HEK293T (cell line): ENCODE measurements at regions not wholly inside any gene's neighbourhood (a gene's known extent, or its start where the extent isn't known, plus 50 kb on each side); places are given as distances from the start of the nearest gene placed in this dataset.

Source experiments
- CTCF ChIA-PET: fragments of 350-600 bp; formaldehyde crosslinking; extraction: SDS; loops from one replicate; lab custom pipeline; 2021; ENCODE audit warnings: antibody characterized with exemption, inconsistent platforms; lab: Yijun Ruan, JAX
- POLR2A ChIA-PET: fragments of 350-600 bp; formaldehyde crosslinking; extraction: SDS; loops from one replicate; lab custom pipeline; 2020; ENCODE audit warnings: antibody characterized with exemption, inconsistent platforms; lab: Yijun Ruan, JAX
- DNase-seq: peaks from one replicate; pipeline ENCODE4 v3.0.0; 2012; ENCODE audit warnings: mixed read lengths; ENCODE audit errors: extremely low spot score
- ARNT ChIP-seq: fragments of 450-650 bp; IDR thresholded peaks from 2 replicates; pipeline ENCODE4 v1.6.1; 2017; ENCODE audit warnings: mild to moderate bottlenecking
- BHLHE40 ChIP-seq: fragments of 450-650 bp; IDR thresholded peaks from 2 replicates; pipeline ENCODE4 v1.6.1; 2016; ENCODE audit warnings: mild to moderate bottlenecking, moderate library complexity, borderline replicate concordance
- CTBP1 ChIP-seq: fragments of 450-650 bp; IDR thresholded peaks from 2 replicates; pipeline ENCODE4 v1.6.1; 2016; ENCODE audit warnings: borderline replicate concordance
- ELF4 ChIP-seq: fragments of 450-650 bp; IDR thresholded peaks from 2 replicates; pipeline ENCODE4 v1.6.1; 2017; ENCODE audit warnings: antibody characterized with exemption
- FOXA1 ChIP-seq: fragments of 450-650 bp; IDR thresholded peaks from 2 replicates; pipeline ENCODE4 v1.6.1; 2016; ENCODE audit warnings: mild to moderate bottlenecking
- FOXK2 ChIP-seq: fragments of 450-650 bp; IDR thresholded peaks from 2 replicates; pipeline ENCODE4 v1.6.1; 2016; ENCODE audit warnings: mild to moderate bottlenecking
- FOXM1 ChIP-seq: fragments of 450-650 bp; IDR thresholded peaks from 2 replicates; pipeline ENCODE4 v1.6.1; 2017; ENCODE audit warnings: mild to moderate bottlenecking, borderline replicate concordance
- HDGF ChIP-seq: fragments of 450-650 bp; IDR thresholded peaks from 2 replicates; pipeline ENCODE4 v1.6.1; 2017; ENCODE audit warnings: antibody characterized with exemption, borderline replicate concordance
- L3MBTL2 ChIP-seq: fragments of 450-650 bp; conservative IDR thresholded peaks from 2 replicates; pipeline ENCODE4 v1.6.1; 2016; ENCODE audit warnings: mild to moderate bottlenecking
- LEF1 ChIP-seq: fragments of 450-650 bp; IDR thresholded peaks from 2 replicates; pipeline ENCODE4 v1.6.1; 2017; ENCODE audit warnings: mild to moderate bottlenecking, borderline replicate concordance
- NFRKB ChIP-seq: fragments of 450-650 bp; IDR thresholded peaks from 2 replicates; pipeline ENCODE4 v1.6.1; 2016; ENCODE audit warnings: mild to moderate bottlenecking, moderate library complexity
- SP1 ChIP-seq: fragments of 450-650 bp; IDR thresholded peaks from 2 replicates; pipeline ENCODE4 v1.6.1; 2017
- SUZ12 ChIP-seq: fragments of 450-650 bp; IDR thresholded peaks from 2 replicates; pipeline ENCODE4 v1.6.1; 2016; ENCODE audit warnings: mild to moderate bottlenecking
- TARDBP ChIP-seq: fragments of 450-650 bp; IDR thresholded peaks from 2 replicates; pipeline ENCODE4 v1.6.1; 2016
- ZNF384 ChIP-seq: fragments of 450-650 bp; IDR thresholded peaks from 2 replicates; pipeline ENCODE4 v1.6.1; 2016
- TF ChIP-seq, protein P1 (sequence below): fragments of 450-650 bp; IDR thresholded peaks from 2 replicates; pipeline ENCODE4 v1.6.1; 2016

DNA sequence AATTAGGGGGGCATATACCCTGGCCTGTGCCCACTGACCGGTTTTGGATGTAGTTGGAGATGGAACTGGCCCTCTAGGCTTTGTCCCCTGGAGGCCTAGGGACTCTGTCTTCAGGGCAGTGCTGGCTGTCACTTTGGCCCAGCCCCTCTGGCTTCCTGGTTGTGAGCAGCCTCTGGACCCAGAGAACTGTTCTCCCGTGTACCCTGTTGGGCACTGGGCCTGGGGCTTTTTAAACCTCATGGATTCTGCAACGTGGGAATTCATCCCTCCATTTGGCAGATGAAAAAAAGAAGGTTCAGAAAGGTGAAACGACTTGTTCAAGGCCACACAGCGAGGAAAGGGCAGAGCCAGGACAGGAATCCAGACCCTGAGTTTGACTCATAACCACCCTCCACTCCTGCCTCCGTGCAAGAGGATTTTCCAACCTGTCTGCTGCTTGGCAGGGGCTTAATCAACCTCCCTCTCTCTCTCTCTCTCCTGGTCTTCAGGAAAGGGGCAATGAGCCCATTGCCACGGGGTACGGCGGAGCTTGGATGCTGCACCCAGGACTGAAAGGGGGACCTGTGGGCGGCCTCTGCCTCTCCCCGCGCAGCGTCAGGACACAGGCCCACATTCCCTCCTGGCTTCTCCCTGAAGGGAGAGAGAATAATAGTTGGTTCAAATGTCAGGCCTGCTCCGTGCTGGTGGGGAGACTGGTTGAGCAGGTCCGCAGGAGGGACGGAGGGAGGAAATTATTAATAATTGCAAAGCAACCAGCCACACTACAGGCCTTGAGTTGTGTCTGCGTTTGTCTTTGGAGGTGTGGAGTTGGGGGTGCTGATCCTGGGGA lies 56.0 kb downstream of the CEBPB start:
- POLR2A ChIA-PET: no interaction called here
- no peak for TF ChIP-seq TARDBP
- TF ChIP-seq L3MBTL2: no peak
- TF ChIP-seq CTBP1: no peak
- TF ChIP-seq BHLHE40: no peak
- no peak for TF ChIP-seq SUZ12
- TF ChIP-seq FOXA1: no peak
- TF ChIP-seq, protein P1, sequence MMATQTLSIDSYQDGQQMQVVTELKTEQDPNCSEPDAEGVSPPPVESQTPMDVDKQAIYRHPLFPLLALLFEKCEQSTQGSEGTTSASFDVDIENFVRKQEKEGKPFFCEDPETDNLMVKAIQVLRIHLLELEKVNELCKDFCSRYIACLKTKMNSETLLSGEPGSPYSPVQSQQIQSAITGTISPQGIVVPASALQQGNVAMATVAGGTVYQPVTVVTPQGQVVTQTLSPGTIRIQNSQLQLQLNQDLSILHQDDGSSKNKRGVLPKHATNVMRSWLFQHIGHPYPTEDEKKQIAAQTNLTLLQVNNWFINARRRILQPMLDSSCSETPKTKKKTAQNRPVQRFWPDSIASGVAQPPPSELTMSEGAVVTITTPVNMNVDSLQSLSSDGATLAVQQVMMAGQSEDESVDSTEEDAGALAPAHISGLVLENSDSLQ: no peak
- no peak for TF ChIP-seq NFRKB
- CTCF ChIA-PET: no interaction called here
- DNase-seq: no peak

DNA sequence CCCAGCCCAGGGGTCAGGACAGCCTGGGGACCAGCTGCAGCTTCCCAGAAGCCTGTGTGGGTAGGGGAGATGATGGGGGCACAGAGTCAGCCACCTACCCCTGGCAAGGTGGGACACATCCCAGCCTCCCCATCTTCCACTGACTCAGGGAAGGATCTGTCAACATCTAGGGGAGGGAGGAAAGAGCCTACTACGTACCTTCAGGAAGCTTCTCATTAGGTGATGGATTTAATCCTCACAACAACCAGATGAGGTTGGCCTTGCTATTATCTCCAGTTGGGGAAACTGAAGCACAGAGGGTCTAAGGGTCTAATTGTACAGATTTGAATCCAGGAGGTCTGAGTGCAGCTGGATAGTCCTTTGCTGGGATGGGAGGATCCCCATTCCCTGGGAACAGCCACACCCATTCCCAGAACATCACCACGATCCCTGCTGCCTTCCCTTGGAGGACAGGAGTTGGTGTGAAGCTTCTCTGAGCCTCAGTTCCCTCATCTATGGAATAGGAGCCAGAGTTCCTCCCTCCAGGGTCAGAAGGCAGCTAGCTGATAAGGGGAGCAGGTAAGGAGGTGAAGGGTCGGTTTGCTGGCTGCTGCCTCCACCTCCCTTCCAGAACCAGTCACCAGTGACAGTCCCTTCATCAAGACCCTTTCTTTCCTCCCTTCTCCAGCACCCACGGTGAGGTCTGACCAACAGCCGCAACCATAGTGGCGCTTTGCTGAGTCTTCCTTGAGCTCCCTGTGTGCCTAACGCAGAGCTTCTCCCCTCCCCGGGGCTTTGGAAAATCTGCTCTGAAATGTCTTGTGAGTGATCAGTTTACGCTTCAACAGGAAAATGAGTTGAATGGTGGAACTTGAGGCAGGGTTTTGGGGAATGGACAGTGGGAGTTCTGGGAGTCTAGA lies 56.8 kb downstream of the CEBPB start:
- no peak for DNase-seq
- no peak for TF ChIP-seq FOXA1
- TF ChIP-seq FOXM1: no peak
- CTCF ChIA-PET: no interaction called here
- POLR2A ChIA-PET: no interaction called here

DNA sequence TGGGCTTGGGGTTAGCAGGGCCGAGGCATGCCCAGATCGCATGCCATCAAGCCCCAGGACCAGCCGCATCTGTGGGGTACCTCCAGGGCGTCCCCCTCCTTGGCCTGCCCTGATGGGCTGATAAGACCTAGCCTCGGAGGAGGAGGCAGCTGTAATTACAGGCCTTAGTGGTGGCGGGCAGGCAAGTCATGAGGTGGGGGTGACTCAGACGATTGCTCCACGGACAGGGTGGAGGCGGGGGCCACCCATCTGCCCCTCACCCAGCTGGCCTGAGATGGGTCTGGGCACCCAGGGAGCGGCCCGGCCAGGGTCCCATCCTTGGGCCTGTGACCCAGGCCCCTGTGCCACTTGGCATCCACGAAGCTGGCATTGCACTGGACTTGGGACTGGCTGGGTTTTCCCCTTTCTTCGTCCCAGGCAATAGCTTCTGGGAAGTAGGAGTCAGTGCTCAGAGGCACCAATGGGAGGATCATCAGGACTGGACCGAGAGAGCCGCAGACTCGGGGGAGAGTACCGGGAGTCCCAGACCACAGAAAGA lies 57.5 kb downstream of the CEBPB start:
- CTCF ChIA-PET: no interaction called here
- POLR2A ChIA-PET: no interaction called here
- TF ChIP-seq FOXA1: no peak
- TF ChIP-seq, protein P1: no peak
- TF ChIP-seq FOXM1: no peak
- TF ChIP-seq ARNT: no peak
- no peak for TF ChIP-seq TARDBP
- no peak for TF ChIP-seq SUZ12
- TF ChIP-seq CTBP1: no peak
- TF ChIP-seq L3MBTL2: no peak
- TF ChIP-seq FOXK2: no peak
- TF ChIP-seq SP1: no peak
- no peak for TF ChIP-seq NFRKB
- DNase-seq: no peak

DNA sequence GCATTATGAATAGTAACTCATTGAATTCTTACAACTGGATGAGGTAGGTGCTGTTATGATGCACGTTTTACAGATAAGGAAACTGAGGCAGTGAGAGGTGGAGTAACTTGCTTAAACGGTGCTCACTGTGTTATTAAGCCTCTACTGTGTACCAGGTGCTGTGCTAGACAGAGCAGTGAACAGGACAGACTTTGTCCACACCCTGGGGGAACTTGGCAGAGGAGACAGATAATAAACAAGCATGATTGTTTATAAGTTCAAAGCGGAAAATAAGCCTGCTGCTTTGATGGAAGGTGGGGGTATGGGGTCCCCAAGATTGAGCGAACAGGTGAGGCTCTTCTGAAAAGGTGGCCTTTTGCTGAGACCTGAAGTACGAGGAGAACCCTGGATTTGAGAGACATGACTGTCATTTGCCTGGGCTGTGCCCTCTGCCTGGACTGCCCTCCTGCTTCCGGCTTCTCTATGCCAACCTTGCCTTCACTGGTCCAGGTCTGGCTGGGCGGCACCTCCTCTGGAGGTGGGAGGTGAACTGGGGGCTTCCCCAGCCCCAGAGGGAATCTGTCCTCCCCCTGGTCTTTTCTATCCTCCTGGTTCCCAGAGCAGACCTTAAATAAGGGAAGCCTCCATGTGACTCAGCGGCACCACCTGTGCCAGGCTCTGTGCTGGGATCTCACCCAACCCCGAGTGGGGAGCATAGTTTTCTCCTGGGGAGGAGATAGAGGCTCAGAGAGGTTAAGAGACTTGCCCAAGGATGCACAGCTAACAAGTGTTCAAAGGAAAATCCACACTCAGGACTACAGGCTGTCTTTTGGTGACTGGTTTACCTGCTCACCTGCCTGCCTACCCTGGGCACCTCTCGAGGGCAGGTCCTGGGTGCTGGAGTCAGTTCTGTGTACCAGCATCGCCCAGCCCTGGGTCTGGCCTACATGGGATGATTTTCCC lies 59.1 kb downstream of the CEBPB start:
- no peak for DNase-seq
- TF ChIP-seq, protein P1: no peak
- TF ChIP-seq BHLHE40 (no peak), ELF4 (no peak), SP1 (no peak), FOXK2 (no peak), FOXM1 (no peak), SUZ12 (no peak), LEF1 (no peak), ZNF384 (no peak), TARDBP (no peak), ARNT (no peak), CTBP1 (no peak)
- ChIA-PET POLR2A (no interaction called here), CTCF (no interaction called here)

DNA sequence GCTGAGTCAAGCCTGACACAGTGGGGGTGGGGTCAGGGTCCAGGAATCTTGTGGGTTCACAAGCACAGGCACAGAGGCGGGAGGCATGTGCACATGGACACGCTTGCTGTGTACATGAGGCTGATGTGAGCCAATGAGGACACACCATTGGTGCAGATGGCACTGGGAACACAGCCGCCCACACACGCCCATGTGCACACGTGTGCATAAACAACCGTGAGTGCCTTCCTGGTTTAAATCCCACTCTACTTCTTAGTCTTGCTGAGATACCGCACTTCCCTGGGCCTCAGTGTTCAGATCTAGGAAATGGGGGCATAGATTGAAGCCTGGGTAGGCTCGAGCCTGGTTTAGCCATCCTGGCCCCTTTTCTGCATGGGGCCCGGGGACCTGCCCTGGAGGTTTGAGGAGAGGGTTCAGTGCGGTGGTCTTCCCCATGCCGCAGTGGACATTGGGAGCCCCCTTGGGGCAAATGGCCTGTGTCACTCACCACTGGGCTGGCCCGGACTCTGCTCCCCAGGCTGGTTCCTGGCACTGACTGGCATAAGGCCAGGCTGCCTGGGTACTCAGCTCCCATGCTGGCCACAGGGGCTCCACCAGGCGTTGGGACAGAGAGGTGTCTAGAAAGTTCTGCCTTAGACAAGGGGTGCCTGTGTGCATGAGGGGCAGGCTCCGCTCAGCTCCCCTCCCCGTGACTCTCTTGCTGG lies 60.2 kb downstream of the CEBPB start:
- no peak for DNase-seq
- ChIA-PET POLR2A (no interaction called here), CTCF (no interaction called here)
- TF ChIP-seq SP1 (no peak), ELF4 (no peak), TARDBP (no peak), HDGF (no peak), CTBP1 (no peak)
